HEK293 (cell line): ENCODE measurements at regions not wholly inside any gene's neighbourhood (a gene's known extent, or its start where the extent isn't known, plus 50 kb on each side); places are given as distances from the start of the nearest gene placed in this dataset.

Experiments
- CTCF ChIA-PET: fragments of 350-600 bp; formaldehyde crosslinking; extraction: SDS; loops from one replicate; lab custom pipeline; 2021; ENCODE audit warnings: antibody characterized with exemption; lab: Yijun Ruan, JAX
- POLR2A ChIA-PET: fragments of 300-600 bp; formaldehyde crosslinking; extraction: SDS; loops from one replicate; lab custom pipeline; 2020; ENCODE audit warnings: antibody characterized with exemption, inconsistent platforms; lab: Yijun Ruan, JAX
- H3K27ac ChIP-seq: fragments of 200-500 bp; sonication (Bioruptor generic); 2 replicates; pipeline ENCODE4 v1.5.1; 2014; ENCODE audit warnings: low read depth, low read length, control low read depth, inconsistent platforms; ENCODE audit errors: extremely low read depth
- H3K36me3 ChIP-seq, 2 experiments: fragments of 200-500 bp in 1 of 2; sonication (Bioruptor generic) in 1 of 2; 1 replicate in 1 of 2; 2 replicates in 1 of 2; pipeline ENCODE4 v1.5.1; 2014 to 2017; ENCODE audit warnings: inconsistent platforms in 2 of 2, low read length in 2 of 2; ENCODE audit not compliant: control insufficient read depth in 2 of 2, insufficient read depth in 1 of 2
- H3K4me1 ChIP-seq: fragments of 200-500 bp; sonication (Bioruptor generic); 2 replicates; pipeline ENCODE4 v1.5.1; 2014; ENCODE audit warnings: mild to moderate bottlenecking, low read length, inconsistent platforms; ENCODE audit not compliant: control insufficient read depth, insufficient read depth
- H3K4me3 ChIP-seq: 2 replicates; pipeline ENCODE4 v1.5.1; 2011; ENCODE audit warnings: low read depth, mild to moderate bottlenecking, control low read depth, low read length, moderate library complexity
- H3K9me3 ChIP-seq: fragments of 200-500 bp; sonication (Bioruptor generic); 2 replicates; pipeline ENCODE4 v1.5.1; 2014; ENCODE audit warnings: low read depth, low read length, inconsistent platforms; ENCODE audit not compliant: control insufficient read depth, insufficient read depth
- BCL11B ChIP-seq: fragments of 450-650 bp; formaldehyde crosslinking; IDR thresholded peaks from 2 replicates; pipeline ENCODE4 v1.5.1; 2016; ENCODE audit warnings: low read depth, missing biosample characterization, missing genetic modification characterization
- GLIS2 ChIP-seq: fragments of 450-650 bp; formaldehyde crosslinking; IDR thresholded peaks from 2 replicates; pipeline ENCODE4 v1.5.1; 2016; ENCODE audit warnings: missing biosample characterization, missing genetic modification characterization
- MZF1 ChIP-seq: fragments of 450-650 bp; formaldehyde crosslinking; IDR thresholded peaks from 2 replicates; pipeline ENCODE4 v1.5.1; 2017; ENCODE audit warnings: missing biosample characterization, missing genetic modification characterization, borderline replicate concordance
- OVOL3 ChIP-seq: fragments of 450-650 bp; formaldehyde crosslinking; IDR thresholded peaks from 2 replicates; pipeline ENCODE4 v1.5.1; 2016; ENCODE audit warnings: missing biosample characterization, missing genetic modification characterization
- SCRT2 ChIP-seq: fragments of 450-650 bp; formaldehyde crosslinking; IDR thresholded peaks from 2 replicates; pipeline ENCODE4 v1.5.1; 2016; ENCODE audit warnings: missing biosample characterization, missing genetic modification characterization
- SETDB1 ChIP-seq: IDR thresholded peaks from one replicate; pipeline ENCODE4 v1.6.1; 2017; ENCODE audit warnings: mild to moderate bottlenecking, low read length, moderate library complexity, mixed read lengths; ENCODE audit not compliant: insufficient read length
- ZBTB44 ChIP-seq: fragments of 450-650 bp; IDR thresholded peaks from 2 replicates; pipeline ENCODE4 v1.5.1; 2018; ENCODE audit warnings: missing biosample characterization, mild to moderate bottlenecking, missing genetic modification characterization
- ZFHX2 ChIP-seq: fragments of 450-650 bp; formaldehyde crosslinking; conservative IDR thresholded peaks from 2 replicates; pipeline ENCODE4 v1.5.1; 2016; ENCODE audit warnings: missing biosample characterization, missing genetic modification characterization
- ZFP3 ChIP-seq: fragments of 450-650 bp; formaldehyde crosslinking; IDR thresholded peaks from 2 replicates; pipeline ENCODE4 v1.5.1; 2016; ENCODE audit warnings: low read depth, missing biosample characterization, missing genetic modification characterization
- ZNF133 ChIP-seq: fragments of 450-650 bp; formaldehyde crosslinking; IDR thresholded peaks from 2 replicates; pipeline ENCODE4 v1.5.1; 2016; ENCODE audit warnings: missing biosample characterization, missing genetic modification characterization
- ZNF146 ChIP-seq: fragments of 450-650 bp; formaldehyde crosslinking; IDR thresholded peaks from 2 replicates; pipeline ENCODE4 v1.5.1; 2016; ENCODE audit warnings: missing biosample characterization, missing genetic modification characterization
- ZNF155 ChIP-seq: fragments of 450-650 bp; formaldehyde crosslinking; IDR thresholded peaks from 2 replicates; pipeline ENCODE4 v1.5.1; 2016; ENCODE audit warnings: missing biosample characterization, missing genetic modification characterization
- ZNF184 ChIP-seq: fragments of 450-650 bp; IDR thresholded peaks from 2 replicates; pipeline ENCODE4 v1.5.1; 2018; ENCODE audit warnings: missing biosample characterization, mild to moderate bottlenecking, missing genetic modification characterization
- ZNF221 ChIP-seq: fragments of 450-650 bp; formaldehyde crosslinking; IDR thresholded peaks from 2 replicates; pipeline ENCODE4 v1.5.1; 2017; ENCODE audit warnings: missing biosample characterization, missing genetic modification characterization, borderline replicate concordance
- ZNF248 ChIP-seq: fragments of 450-650 bp; formaldehyde crosslinking; IDR thresholded peaks from 2 replicates; pipeline ENCODE4 v1.5.1; 2017; ENCODE audit warnings: missing biosample characterization, missing genetic modification characterization
- ZNF350 ChIP-seq: fragments of 450-650 bp; formaldehyde crosslinking; IDR thresholded peaks from 2 replicates; pipeline ENCODE4 v1.5.0; 2017; ENCODE audit warnings: missing biosample characterization, mild to moderate bottlenecking, missing genetic modification characterization
- ZNF366 ChIP-seq: fragments of 450-650 bp; formaldehyde crosslinking; conservative IDR thresholded peaks from 2 replicates; pipeline ENCODE4 v1.5.1; 2016; ENCODE audit warnings: missing biosample characterization, missing genetic modification characterization
- ZNF423 ChIP-seq: fragments of 450-650 bp; formaldehyde crosslinking; IDR thresholded peaks from 2 replicates; pipeline ENCODE4 v1.5.1; 2016; ENCODE audit warnings: missing biosample characterization, missing genetic modification characterization
- ZNF530 ChIP-seq: fragments of 450-650 bp; formaldehyde crosslinking; IDR thresholded peaks from 2 replicates; pipeline ENCODE4 v1.5.1; 2016; ENCODE audit warnings: low read depth, missing biosample characterization, missing genetic modification characterization
- ZNF544 ChIP-seq: fragments of 450-650 bp; formaldehyde crosslinking; IDR thresholded peaks from 2 replicates; pipeline ENCODE4 v1.5.0; 2017; ENCODE audit warnings: missing biosample characterization, missing genetic modification characterization
- ZNF558 ChIP-seq: fragments of 450-650 bp; formaldehyde crosslinking; IDR thresholded peaks from 2 replicates; pipeline ENCODE4 v1.5.1; 2016; ENCODE audit warnings: missing biosample characterization, missing genetic modification characterization
- ZNF645 ChIP-seq: fragments of 450-650 bp; formaldehyde crosslinking; IDR thresholded peaks from 2 replicates; pipeline ENCODE4; 2016; ENCODE audit warnings: missing biosample characterization, missing genetic modification characterization
- ZNF692 ChIP-seq: fragments of 450-650 bp; formaldehyde crosslinking; IDR thresholded peaks from 2 replicates; pipeline ENCODE4 v1.5.1; 2016; ENCODE audit warnings: missing biosample characterization, missing genetic modification characterization
- ZNF704 ChIP-seq: fragments of 450-650 bp; formaldehyde crosslinking; IDR thresholded peaks from 2 replicates; pipeline ENCODE4 v1.5.1; 2016; ENCODE audit warnings: missing biosample characterization, missing genetic modification characterization
- ZNF792 ChIP-seq: fragments of 450-650 bp; formaldehyde crosslinking; IDR thresholded peaks from 2 replicates; pipeline ENCODE4 v1.5.1; 2016; ENCODE audit warnings: missing biosample characterization, missing genetic modification characterization
- ZNF837 ChIP-seq: fragments of 450-650 bp; formaldehyde crosslinking; IDR thresholded peaks from 2 replicates; pipeline ENCODE4 v1.5.1; 2016; ENCODE audit warnings: missing biosample characterization, missing genetic modification characterization
- ZNF843 ChIP-seq: fragments of 450-650 bp; formaldehyde crosslinking; IDR thresholded peaks from 2 replicates; pipeline ENCODE4 v1.5.1; 2016; ENCODE audit warnings: missing biosample characterization, missing genetic modification characterization

GRCh38 chr7:17031906-17032551 lies 150.2 kb upstream of the AGR3 start (continued):
- TF ChIP-seq ZBTB44 = no peak
- TF ChIP-seq ZNF558 (tag by site-specific recombination) = no peak

- Histone ChIP-seq H3K36me3 (no peaks in the 10 kb centered on the region), H3K27ac (no peak overlapping the region), H3K4me1 (no peaks in the 10 kb centered on the region), H3K9me3 (no peaks in the 10 kb centered on the region), H3K4me3 (no peak overlapping the region)
- ChIA-PET POLR2A (interaction anchor here (1.6 kb wide), 1 partner anchor 265 kb away, joined by 4 read pairs; the partner anchor contains the start of gene AHR), CTCF (interaction anchor here (1.5 kb wide), 1 partner anchor 50 kb away, joined by 7 read pairs; no protein-coding TSS in a partner anchor)
- TF ChIP-seq ZNF221 (tag by site-specific recombination) = no peak
- no peak for TF ChIP-seq ZNF350 (tag by site-specific recombination)
- no peak for TF ChIP-seq ZNF366 (tag by site-specific recombination)
- TF ChIP-seq ZFHX2 (tag by site-specific recombination) = no peak
- TF ChIP-seq ZNF544 (tag by site-specific recombination) = no peak
- TF ChIP-seq SCRT2 (tag by site-specific recombination) = 0 out of 2 replicates have a peak, but pooled peaks have one; percentile 14
- no peak for TF ChIP-seq ZNF155 (tag by site-specific recombination)
- no peak for TF ChIP-seq MZF1 (tag by site-specific recombination)
Observed at GRCh38 chr7:17033245-17033644, 151.5 kb upstream of the AGR3 start.

- no peaks in the 10 kb centered on the region for H3K9me3 ChIP-seq
- H3K4me1 ChIP-seq = peaks cover 8% of the 10 kb centered on the region; the same call in 1 of the 2 replicates
- POLR2A ChIA-PET = no interaction called here
- no peak overlapping the region for H3K27ac ChIP-seq
- CTCF ChIA-PET = interaction anchor here (0.6 kb wide), 1 partner anchor 294 kb away, joined by 3 read pairs; no protein-coding TSS in a partner anchor
- H3K4me3 ChIP-seq = no peak overlapping the region
- TF ChIP-seq ZNF792 (tag by site-specific recombination) (no peak), OVOL3 (tag by site-specific recombination) (no peak)
- no peaks in the 10 kb centered on the region for H3K36me3 ChIP-seq
Observed at GRCh38 chr7:17036584-17036983, 154.8 kb upstream of the AGR3 start.

- Histone ChIP-seq H3K4me1 (peaks cover 10% of the 10 kb centered on the region), H3K36me3 (no peaks in the 10 kb centered on the region), H3K4me3 (no peak overlapping the region), H3K27ac (no peak overlapping the region), H3K9me3 (no peaks in the 10 kb centered on the region)
- POLR2A ChIA-PET = no interaction called here
- CTCF ChIA-PET = no interaction called here
- TF ChIP-seq ZNF837 (no peak), GLIS2 (no peak), ZNF704 (no peak), ZNF843 (tag by site-specific recombination) (no peak), ZFP3 (no peak), BCL11B (tag by site-specific recombination) (no peak), ZNF692 (tag by site-specific recombination) (no peak), ZNF184 (no peak), ZNF248 (tag by site-specific recombination) (no peak), ZNF146 (tag by site-specific recombination) (no peak), ZNF133 (tag by site-specific recombination) (no peak), ZNF423 (tag by site-specific recombination) (no peak), SETDB1 (no peak), ZNF530 (tag by site-specific recombination) (no peak), ZNF645 (tag by site-specific recombination) (no peak)
Observed at GRCh38 chr7:17037356-17037755, 155.6 kb upstream of the AGR3 start.
